ENCODE measurements at regions not wholly inside any gene's neighbourhood (a gene's known extent, or its start where the extent isn't known, plus 50 kb on each side); places are given as distances from the start of the nearest gene placed in this dataset.

GRCh38 chr14:58712357-58712756 is 74.6 kb downstream of the DACT1 start:
- no peak for FAIRE-seq
- no peak overlapping the region for H3K4me3 ChIP-seq (replicated peaks in 1 of 3; ENCODE audit: insufficient read depth in 1 of 3, low read depth in 1 of 3, low read length in 3 of 3)
- H3K9me1 ChIP-seq (replicated peaks; ENCODE audit: control insufficient read depth, extremely low read depth, insufficient read depth, low read length): no peaks in the 10 kb centered on the region
- DNase-seq (ENCODE audit: low read depth, low spot score): no peak
- H3K9ac ChIP-seq (replicated peaks; ENCODE audit: extremely low read depth, insufficient read depth, low read length): no peak overlapping the region
- TF ChIP-seq JUN (IDR thresholded peaks at IDR 0.05; ENCODE audit: borderline replicate concordance, insufficient read depth, insufficient read length, low read depth) (no peak), MAX (IDR thresholded peaks at IDR 0.05; ENCODE audit: insufficient read depth, insufficient read length) (no peak), MYC (IDR thresholded peaks at IDR 0.05; ENCODE audit: low read depth, low read length) (no peak), EZH2 (IDR thresholded peaks at IDR 0.05; ENCODE audit: borderline replicate concordance, low read depth, low read length, severe bottlenecking) (no peak), POLR2AphosphoS5 (IDR thresholded peaks at IDR 0.05; ENCODE audit: insufficient read depth, low read depth, low read length) (no peak)
- no peaks in the 10 kb centered on the region for H3K79me2 ChIP-seq (ENCODE audit: control insufficient read depth, insufficient read depth, low read length)
- CTCF ChIA-PET: no interaction called here
- no peaks in the 10 kb centered on the region for H3K9me3 ChIP-seq (replicated peaks; ENCODE audit: control insufficient read depth, insufficient read depth, low read length)
- no peak overlapping the region for H2AFZ ChIP-seq (ENCODE audit: low read depth, low read length)
- H3K27ac ChIP-seq (ENCODE audit: insufficient read depth, low read depth, low read length): no peak overlapping the region
- H3K36me3 ChIP-seq (ENCODE audit: control insufficient read depth in 2 of 2, extremely low read depth in 1 of 2, insufficient read depth in 2 of 2, low read length in 2 of 2): no peaks in the 10 kb centered on the region
- no peaks in the 10 kb centered on the region for H4K20me1 ChIP-seq (replicated peaks; ENCODE audit: control insufficient read depth, extremely low read depth, insufficient read depth, low read length)
- intact Hi-C loops (cut with micrococcal nuclease): no loop called here
- no peaks in the 10 kb centered on the region for H3K4me1 ChIP-seq (ENCODE audit: control insufficient read depth, extremely low read depth, insufficient read depth, low read length)
- dilution Hi-C loops (cut with MboI; ENCODE audit: extremely low pct_ligation_motif_present, low sequenced_read_pairs): no loop called here
- H3K4me2 ChIP-seq (ENCODE audit: insufficient read depth, low read length): no peak overlapping the region
- peaks cover 2 to 4% of the 10 kb centered on the region in 2 experiments for H3K27me3 ChIP-seq (ENCODE audit: control insufficient read depth in 2 of 2, insufficient read depth in 2 of 2, low read length in 2 of 2)
- POLR2A ChIA-PET: no interaction called here
- BruUV-seq (replicated peaks): no TSS peak

GRCh38 chr14:58713677-58714076 is 75.9 kb downstream of the DACT1 start:
- ChIA-PET POLR2A (no interaction called here), CTCF (no interaction called here)
- BruUV-seq (replicated peaks): no TSS peak
- intact Hi-C loops (cut with micrococcal nuclease) (no loop called here), dilution Hi-C loops (cut with MboI; ENCODE audit: extremely low pct_ligation_motif_present, low sequenced_read_pairs) (no loop called here)
- H3K4me3 ChIP-seq (replicated peaks in 1 of 3; ENCODE audit: insufficient read depth in 1 of 3, low read depth in 1 of 3, low read length in 3 of 3): no peak overlapping the region
- DNase-seq (ENCODE audit: low read depth, low spot score): no peak
- no peaks in the 10 kb centered on the region for H3K9me3 ChIP-seq (replicated peaks; ENCODE audit: control insufficient read depth, insufficient read depth, low read length)
- H3K27ac ChIP-seq (ENCODE audit: insufficient read depth, low read depth, low read length): no peak overlapping the region
- no peaks in the 10 kb centered on the region for H3K9me1 ChIP-seq (replicated peaks; ENCODE audit: control insufficient read depth, extremely low read depth, insufficient read depth, low read length)
- TF ChIP-seq JUN (IDR thresholded peaks at IDR 0.05; ENCODE audit: borderline replicate concordance, insufficient read depth, insufficient read length, low read depth): no peak
- TF ChIP-seq MYC (IDR thresholded peaks at IDR 0.05; ENCODE audit: low read depth, low read length): no peak
- TF ChIP-seq FOS (IDR thresholded peaks at IDR 0.05; ENCODE audit: borderline replicate concordance, insufficient read depth, low read length): no peak
- TF ChIP-seq POLR2A (IDR thresholded peaks at IDR 0.05; ENCODE audit: low read depth, low read length): no peak
- TF ChIP-seq GATA2 (IDR thresholded peaks at IDR 0.05; ENCODE audit: insufficient read depth, insufficient read length, low read depth, low read length): no peak
- TF ChIP-seq MAX (IDR thresholded peaks at IDR 0.05; ENCODE audit: insufficient read depth, insufficient read length): no peak
- TF ChIP-seq CTCF (IDR thresholded peaks at IDR 0.05; ENCODE audit: extremely low read depth in 1 of 2, insufficient read depth in 1 of 2, low read depth in 1 of 2, low read length in 2 of 2): no peak
- no peak for TF ChIP-seq EZH2 (IDR thresholded peaks at IDR 0.05; ENCODE audit: borderline replicate concordance, low read depth, low read length, severe bottlenecking)
- TF ChIP-seq POLR2AphosphoS5 (IDR thresholded peaks at IDR 0.05; ENCODE audit: insufficient read depth, low read depth, low read length): no peak
- no peak overlapping the region for H3K4me2 ChIP-seq (ENCODE audit: insufficient read depth, low read length)
- no peaks in the 10 kb centered on the region for H3K79me2 ChIP-seq (ENCODE audit: control insufficient read depth, insufficient read depth, low read length)
- H3K9ac ChIP-seq (replicated peaks; ENCODE audit: extremely low read depth, insufficient read depth, low read length): no peak overlapping the region
- no peak overlapping the region for H2AFZ ChIP-seq (ENCODE audit: low read depth, low read length)
- no peaks in the 10 kb centered on the region for H3K4me1 ChIP-seq (ENCODE audit: control insufficient read depth, extremely low read depth, insufficient read depth, low read length)
- no peaks in the 10 kb centered on the region for H3K36me3 ChIP-seq (ENCODE audit: control insufficient read depth in 2 of 2, extremely low read depth in 1 of 2, insufficient read depth in 2 of 2, low read length in 2 of 2)
- H3K27me3 ChIP-seq (ENCODE audit: control insufficient read depth in 2 of 2, insufficient read depth in 2 of 2, low read length in 2 of 2): peaks cover 2 to 4% of the 10 kb centered on the region in 2 experiments
- no peaks in the 10 kb centered on the region for H4K20me1 ChIP-seq (replicated peaks; ENCODE audit: control insufficient read depth, extremely low read depth, insufficient read depth, low read length)
- no peak for FAIRE-seq
